ENCODE measurements at regions not wholly inside any gene's neighbourhood (a gene's known extent, or its start where the extent isn't known, plus 50 kb on each side); places are given as distances from the start of the nearest gene placed in this dataset.

- no peak overlapping the region for H2AFZ ChIP-seq (replicated peaks; ENCODE audit: low read length, poor library complexity)
- ChIA-PET POLR2A (ENCODE audit: unreplicated experiment) (no interaction called here), CTCF (no interaction called here)
- DNase-seq (no peak), ATAC-seq (ENCODE audit: low read depth) (no peak)
- H2BK15ac ChIP-seq (ENCODE audit: low read depth, low read length), result no peak overlapping the region
- no peak overlapping the region for H3K4me2 ChIP-seq (ENCODE audit: low read depth, low read length)
- in situ Hi-C loops (cut with MboI; ENCODE audit: low sequenced_read_pairs), result loop anchor here (25.0 kb wide), 1 partner anchor 421 kb away; no protein-coding TSS in a partner anchor
- no peak overlapping the region for H3K9ac ChIP-seq (ENCODE audit: low read depth, low read length)
- no peak overlapping the region for H2AK9ac ChIP-seq (replicated peaks; ENCODE audit: low read depth, low read length, poor library complexity)
- no peaks in the 10 kb centered on the region for H3K4me1 ChIP-seq (ENCODE audit: control insufficient read depth, insufficient read depth, low read length)
- H3K18ac ChIP-seq (ENCODE audit: low read depth, low read length), result no peak overlapping the region
- H3K9me3 ChIP-seq (ENCODE audit: control insufficient read depth, insufficient read depth, low read length), result peaks cover 5% of the 10 kb centered on the region; the same call in 1 of the 2 replicates
- H3K4me3 ChIP-seq (ENCODE audit: insufficient read depth, low read depth, low read length), result no peak overlapping the region
- H3K56ac ChIP-seq (ENCODE audit: extremely low read depth, insufficient read depth, low read length), result no peak overlapping the region
- H3K14ac ChIP-seq (replicated peaks; ENCODE audit: low read depth, low read length), result no peak overlapping the region
- WGBS, 2 experiments (ENCODE audit: extremely low coverage in 2 of 2, insufficient read length in 1 of 2), result 0% methylated on average over 1 of the region's 22 CpGs; no CpG with 5 or more reads in 1 of the 2 experiments
- BruUV-seq (replicated peaks), result no TSS peak
- no peak overlapping the region for H4K91ac ChIP-seq (ENCODE audit: insufficient read depth, low read depth, low read length)
- H3K36me3 ChIP-seq (ENCODE audit: control insufficient read depth, insufficient read depth, low read length), result no peaks in the 10 kb centered on the region
- H4K5ac ChIP-seq (ENCODE audit: low read depth, low read length), result no peak overlapping the region
- H2BK5ac ChIP-seq (ENCODE audit: low read depth, low read length, poor library complexity, severe bottlenecking), result no peak overlapping the region
- intact Hi-C loops (cut with micrococcal nuclease), result no loop called here
- no peak overlapping the region for H3K27ac ChIP-seq (ENCODE audit: insufficient read depth, low read length)
- no peak overlapping the region for H4K8ac ChIP-seq (ENCODE audit: low read depth in 2 of 2, low read length in 2 of 2)
- H2BK120ac ChIP-seq (ENCODE audit: low read depth, low read length), result no peak overlapping the region
- H2AK5ac ChIP-seq (ENCODE audit: low read depth, low read length), result no peak overlapping the region
- no peaks in the 10 kb centered on the region for H4K20me1 ChIP-seq (ENCODE audit: insufficient read depth, low read length)
- no peaks in the 10 kb centered on the region for H3K79me1 ChIP-seq (ENCODE audit: low read depth in 1 of 2, low read length in 2 of 2)
- H2BK20ac ChIP-seq (ENCODE audit: low read depth, low read length), result no peak overlapping the region
- dilution Hi-C loops (cut with HindIII; ENCODE audit: low sequenced_read_pairs, unreplicated experiment), result no loop called here
- H3K27me3 ChIP-seq (ENCODE audit: control insufficient read depth, insufficient read depth, low read length), result peaks cover 55% of the 10 kb centered on the region
- H3K23ac ChIP-seq (ENCODE audit: low read depth, low read length), result no peak overlapping the region
- H3K4ac ChIP-seq (ENCODE audit: low read depth, low read length), result no peak overlapping the region
- no peaks in the 10 kb centered on the region for H3K9me1 ChIP-seq (ENCODE audit: insufficient read depth, low read length)
- no peak for TF ChIP-seq RCOR1 (IDR thresholded peaks at IDR 0.05; ENCODE audit: insufficient replicate concordance, low read length)
- no peak for TF ChIP-seq CEBPB (IDR thresholded peaks at IDR 0.05; ENCODE audit: low read depth, low read length)
- TF ChIP-seq ELK1 (IDR thresholded peaks at IDR 0.05; ENCODE audit: borderline replicate concordance, low read depth, low read length), result no peak
- no peak for TF ChIP-seq RFX5 (IDR thresholded peaks at IDR 0.05; ENCODE audit: low read depth, low read length)
- TF ChIP-seq CHD1 (IDR thresholded peaks at IDR 0.05; ENCODE audit: low read depth, low read length), result no peak
- TF ChIP-seq MAFK (IDR thresholded peaks at IDR 0.05; ENCODE audit: low read depth, low read length), result no peak
- TF ChIP-seq BHLHE40 (IDR thresholded peaks at IDR 0.05; ENCODE audit: low read depth, low read length), result no peak
- no peak for TF ChIP-seq NFE2L2 (IDR thresholded peaks at IDR 0.05; ENCODE audit: low read depth, low read length)
- no peak for TF ChIP-seq SMC3 (IDR thresholded peaks at IDR 0.05; ENCODE audit: low read depth, low read length)
- TF ChIP-seq MXI1 (IDR thresholded peaks at IDR 0.05; ENCODE audit: borderline replicate concordance, low read depth, low read length), result no peak
- no peak for TF ChIP-seq RAD21 (IDR thresholded peaks at IDR 0.05; ENCODE audit: low read length)
- no peak for TF ChIP-seq POLR2A (IDR thresholded peaks at IDR 0.05; ENCODE audit: low read depth, low read length)
- no peak for TF ChIP-seq MAZ (IDR thresholded peaks at IDR 0.05; ENCODE audit: borderline replicate concordance, low read depth, low read length)
- TF ChIP-seq CTCF (conservative IDR thresholded peaks at IDR 0.05; ENCODE audit: low read depth, low read length), result no peak
- TF ChIP-seq FOS (IDR thresholded peaks at IDR 0.05; ENCODE audit: low read depth, low read length), result no peak
These were observed 169.6 kb upstream of the SMIM23 start for GRCh38 chr5:171615705-171616640.
